Mesendoderm (in vitro differentiated cells): ENCODE measurements at regions not wholly inside any gene's neighbourhood (a gene's known extent, or its start where the extent isn't known, plus 50 kb on each side); places are given as distances from the start of the nearest gene placed in this dataset.
"Not testable (repeated sequence)": the region's sequence is repeated elsewhere in the genome, so short reads cannot be mapped to it uniquely, and the experiment has no call there.

ENCODE experiments used
- DNase-seq: peaks from one replicate; pipeline ENCODE4 v3.0.0; 2013
- H2AK5ac ChIP-seq: 2 replicates; pipeline ENCODE4 v1.6.1; 2013; ENCODE audit warnings: low read length, inconsistent platforms
- H2BK120ac ChIP-seq: 2 replicates; pipeline ENCODE4 v1.6.1; 2013; ENCODE audit warnings: low read depth, mild to moderate bottlenecking, low read length, moderate library complexity, mixed read lengths
- H2BK15ac ChIP-seq: replicated peaks from 2 replicates; pipeline ENCODE4 v1.6.1; 2013; ENCODE audit warnings: low read depth, mild to moderate bottlenecking, moderate library complexity
- H2BK5ac ChIP-seq: 2 replicates; pipeline ENCODE4 v1.6.1; 2013; ENCODE audit warnings: low read length, inconsistent platforms
- H3K18ac ChIP-seq: 2 replicates; pipeline ENCODE4 v1.6.1; 2013; ENCODE audit warnings: mild to moderate bottlenecking, low read length, mixed read lengths
- H3K23ac ChIP-seq: one replicate; pipeline ENCODE4 v1.6.1; 2013; ENCODE audit warnings: low read length
- H3K27ac ChIP-seq: 2 replicates; pipeline ENCODE4 v1.5.1; 2013; ENCODE audit warnings: low read depth, mild to moderate bottlenecking, inconsistent platforms, low read length, moderate library complexity
- H3K27me3 ChIP-seq: 2 replicates; pipeline ENCODE4 v1.6.1; 2013; ENCODE audit warnings: low read length, control low read depth, mild to moderate bottlenecking, inconsistent platforms; ENCODE audit not compliant: insufficient read depth, poor library complexity
- H3K36me3 ChIP-seq: 2 replicates; pipeline ENCODE4 v1.6.1; 2013; ENCODE audit warnings: low read length, inconsistent platforms; ENCODE audit not compliant: control insufficient read depth, insufficient read depth
- H3K4ac ChIP-seq: one replicate; pipeline ENCODE4 v1.6.1; 2013; ENCODE audit warnings: low read depth, mild to moderate bottlenecking, low read length, moderate library complexity
- H3K4me1 ChIP-seq: 2 replicates; pipeline ENCODE4 v1.6.1; 2013; ENCODE audit warnings: low read depth, low read length, inconsistent platforms; ENCODE audit not compliant: control insufficient read depth
- H3K4me2 ChIP-seq: 2 replicates; pipeline ENCODE4 v1.6.1; 2013; ENCODE audit warnings: low read length
- H3K4me3 ChIP-seq: 2 replicates; pipeline ENCODE4 v1.5.1; 2013; ENCODE audit warnings: mild to moderate bottlenecking, low read length
- H3K56ac ChIP-seq: one replicate; pipeline ENCODE4 v1.6.1; 2013; ENCODE audit warnings: low read length
- H3K79me1 ChIP-seq: 2 replicates; pipeline ENCODE4 v1.6.1; 2013; ENCODE audit warnings: low read length, inconsistent platforms
- H3K79me2 ChIP-seq: 2 replicates; pipeline ENCODE4 v1.6.1; 2013; ENCODE audit warnings: mild to moderate bottlenecking, low read length; ENCODE audit not compliant: control insufficient read depth, insufficient read depth
- H3K9ac ChIP-seq: 2 replicates; pipeline ENCODE4 v1.6.1; 2013; ENCODE audit warnings: low read length, inconsistent platforms
- H4K5ac ChIP-seq: one replicate; pipeline ENCODE4 v1.6.1; 2013; ENCODE audit warnings: low read length
- H4K8ac ChIP-seq: one replicate; pipeline ENCODE4 v1.6.1; 2013; ENCODE audit warnings: low read depth, mild to moderate bottlenecking, control low read depth, low read length, moderate library complexity
- WGBS: extraction: QIAGEN DNeasy Blood & Tissue Kit; methylation state at CpG from one replicate; pipeline ENCODE4 v1.1.7; 2013; ENCODE audit warnings: low lambda C conversion rate, missing lambda C conversion rate; ENCODE audit not compliant: insufficient coverage; ENCODE audit errors: extremely low coverage; 5-methylcytosine and 5-hydroxymethylcytosine counted together

DNA sequence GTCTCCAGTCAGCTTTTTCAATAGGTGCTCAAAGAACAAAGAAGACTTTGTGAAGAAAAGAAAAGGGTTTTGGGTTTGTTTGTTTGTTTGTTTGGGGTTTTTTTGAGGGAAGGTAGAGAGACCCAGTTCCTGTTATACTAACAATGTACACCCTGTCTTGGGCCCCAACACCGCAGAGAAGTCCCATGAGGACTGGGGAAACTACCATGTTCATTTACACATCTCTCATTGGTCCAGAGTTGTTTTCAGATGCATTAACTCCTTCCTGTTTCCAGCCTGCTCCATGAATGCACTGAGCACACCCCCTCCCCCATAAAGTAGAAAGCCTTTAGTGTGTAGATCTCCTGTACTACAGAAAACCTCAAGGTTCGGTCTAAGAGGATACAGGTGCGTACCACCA is 51.1 kb upstream of the SLC8A3 start:
- Histone ChIP-seq H3K4ac (no peak overlapping the region), H2BK120ac (no peak overlapping the region), H3K18ac (no peak overlapping the region), H2BK5ac (no peak overlapping the region), H3K9ac (no peak overlapping the region), H3K4me3 (no peak overlapping the region), H3K36me3 (no peaks in the 10 kb centered on the region), H3K79me1 (no peaks in the 10 kb centered on the region), H3K4me2 (no peak overlapping the region), H3K27ac (no peak overlapping the region), H2BK15ac (no peak overlapping the region), H2AK5ac (no peak overlapping the region), H3K23ac (no peak overlapping the region), H4K8ac (no peak overlapping the region), H3K56ac (no peak overlapping the region), H3K79me2 (no peaks in the 10 kb centered on the region), H4K5ac (no peak overlapping the region), H3K27me3 (no peaks in the 10 kb centered on the region), H3K4me1 (no peaks in the 10 kb centered on the region)
- no CpG with 5 or more reads among the region's 3 CpGs for WGBS
- DNase-seq, result no peak

DNA sequence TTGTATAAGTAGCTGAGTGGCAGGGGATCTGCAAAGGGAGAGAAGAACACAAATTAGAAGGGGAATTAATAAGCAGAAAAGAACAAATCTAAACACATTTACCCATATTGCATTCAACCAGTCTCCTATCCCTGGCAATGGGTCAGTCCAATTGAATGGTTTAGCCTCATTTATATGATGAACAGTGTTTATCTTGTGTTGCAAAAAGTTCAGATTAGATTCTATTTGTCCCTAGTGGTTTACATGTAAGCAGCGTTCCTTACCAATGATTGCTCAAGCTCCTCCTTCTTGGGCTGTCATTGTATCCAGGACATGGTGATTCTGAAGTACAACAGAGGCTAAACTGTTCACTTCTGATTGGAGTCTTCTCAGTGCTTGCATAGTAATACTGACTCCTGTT is 49.9 kb upstream of the SLC8A3 start:
- H3K79me2 ChIP-seq, H3K56ac ChIP-seq, H3K18ac ChIP-seq, H3K23ac ChIP-seq, H2BK120ac ChIP-seq, H3K27me3 ChIP-seq, H2BK15ac ChIP-seq, H2BK5ac ChIP-seq, H4K5ac ChIP-seq, H3K79me1 ChIP-seq, H3K27ac ChIP-seq, H3K4me2 ChIP-seq, H3K36me3 ChIP-seq, H2AK5ac ChIP-seq, H3K4me3 ChIP-seq, H4K8ac ChIP-seq, H3K4ac ChIP-seq, H3K4me1 ChIP-seq, DNase-seq, H3K9ac ChIP-seq: not testable (repeated sequence)
- no CpG with 5 or more reads among the region's 1 CpG for WGBS
